ENCODE measurements at regions not wholly inside any gene's neighbourhood (a gene's known extent, or its start where the extent isn't known, plus 50 kb on each side); places are given as distances from the start of the nearest gene placed in this dataset.

GRCh38 chr2:15828576-15828975 lies 111.8 kb upstream of the MYCN start:
- DNase-seq: no peak

- DNase-seq: no peak
Observed at GRCh38 chr2:15829091-15829801, 111.1 kb upstream of the MYCN start.

GRCh38 chr2:15829985-15830384 lies 110.4 kb upstream of the MYCN start:
- DNase-seq: no peak

DNA sequence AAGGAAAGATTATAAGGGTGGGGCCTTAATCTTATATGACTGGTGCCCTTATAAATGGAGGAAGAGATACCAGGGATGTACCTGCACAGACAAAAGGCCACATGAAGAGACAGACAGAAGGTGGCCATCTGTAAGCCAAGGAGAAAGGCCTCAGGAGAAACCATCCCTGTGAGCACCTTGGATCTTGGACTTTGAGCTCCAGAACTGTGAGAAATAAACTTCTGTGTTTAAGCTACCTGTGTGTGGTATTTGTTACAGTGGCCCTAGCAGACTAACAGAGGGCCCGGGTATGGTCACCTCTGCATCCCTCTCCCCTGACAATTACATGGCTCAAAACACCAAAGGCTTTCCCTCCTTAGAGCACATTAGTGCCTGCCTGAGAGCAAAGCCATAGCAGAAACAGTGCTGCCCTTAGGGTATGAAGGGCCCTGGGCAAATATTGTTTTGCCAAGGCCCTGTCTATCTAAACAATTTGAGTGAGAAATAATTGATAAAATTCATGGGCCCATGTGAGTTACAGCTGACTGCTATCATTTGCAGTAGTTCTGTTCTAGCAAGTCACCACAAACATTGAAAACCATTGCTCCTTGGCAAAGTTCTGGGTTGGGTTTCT lies 109.3 kb upstream of the MYCN start:
- no peak for DNase-seq

GRCh38 chr2:15832030-15832709 lies 108.2 kb upstream of the MYCN start:
- DNase-seq: no peak

DNA sequence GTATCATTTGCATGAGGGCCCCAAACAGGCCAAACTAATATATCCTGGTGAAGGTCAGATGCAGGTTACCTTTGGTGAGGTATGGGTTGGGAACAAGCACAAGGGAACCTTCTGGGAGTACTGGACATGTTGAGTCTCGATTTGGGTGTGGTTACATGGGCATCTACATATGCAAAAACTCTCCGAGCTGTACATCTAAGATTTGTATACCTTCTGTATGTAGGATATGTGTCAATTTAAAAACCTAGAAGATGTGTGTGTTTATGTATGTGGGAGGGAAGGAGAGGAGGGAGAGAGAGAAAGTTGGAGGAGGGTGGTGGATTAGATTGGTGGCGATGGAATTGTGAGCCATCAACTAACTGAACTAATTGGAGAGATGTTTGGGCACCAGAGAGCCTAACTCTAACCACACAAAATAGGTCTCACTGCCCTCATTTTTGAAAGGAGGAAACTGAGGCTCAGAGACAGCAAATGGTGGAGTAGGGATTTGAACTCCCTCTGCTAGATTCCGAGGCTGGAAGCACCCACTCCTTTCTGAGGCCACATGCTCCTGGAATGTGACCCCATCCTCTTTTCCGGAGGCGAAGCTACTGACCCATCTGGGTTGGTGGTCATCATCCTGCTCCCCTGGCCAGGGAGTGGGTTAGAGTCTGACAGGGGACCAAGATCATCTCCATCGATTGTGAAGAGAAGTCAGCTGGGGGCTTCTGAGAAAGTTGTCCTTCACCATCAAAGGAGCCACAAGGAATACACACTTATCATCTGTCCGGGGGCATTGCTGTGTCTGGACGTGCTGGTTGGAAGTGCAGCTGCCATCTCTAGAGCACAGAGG lies 107.3 kb upstream of the MYCN start:
- DNase-seq: no peak

DNA sequence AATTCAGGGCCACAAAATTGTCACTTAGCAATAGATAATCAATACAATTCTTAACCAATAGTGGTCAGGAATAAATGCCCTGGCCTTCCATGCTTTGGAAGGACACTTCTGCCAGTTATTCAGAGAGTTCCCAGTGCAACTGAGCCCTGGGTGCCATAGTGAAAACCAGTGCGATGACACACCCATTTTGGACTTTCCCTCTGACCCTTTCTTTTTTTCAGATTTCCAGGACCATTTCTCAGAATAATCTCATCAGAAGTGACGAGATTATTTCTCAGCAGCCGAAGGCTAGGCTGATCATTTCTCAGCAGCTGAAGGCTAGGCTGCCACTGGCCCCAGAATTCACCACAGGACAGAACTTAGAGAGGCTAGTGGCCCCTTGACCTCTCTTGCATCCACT lies 106.6 kb upstream of the MYCN start:
- no peak for DNase-seq

GRCh38 chr2:15834381-15835031 lies 105.8 kb upstream of the MYCN start:
- DNase-seq: no peak

GRCh38 chr2:15835991-15836688 lies 104.2 kb upstream of the MYCN start:
- DNase-seq: no peak

GRCh38 chr2:15836689-15837610 lies 103.4 kb upstream of the MYCN start:
- DNase-seq: no peak

DNA sequence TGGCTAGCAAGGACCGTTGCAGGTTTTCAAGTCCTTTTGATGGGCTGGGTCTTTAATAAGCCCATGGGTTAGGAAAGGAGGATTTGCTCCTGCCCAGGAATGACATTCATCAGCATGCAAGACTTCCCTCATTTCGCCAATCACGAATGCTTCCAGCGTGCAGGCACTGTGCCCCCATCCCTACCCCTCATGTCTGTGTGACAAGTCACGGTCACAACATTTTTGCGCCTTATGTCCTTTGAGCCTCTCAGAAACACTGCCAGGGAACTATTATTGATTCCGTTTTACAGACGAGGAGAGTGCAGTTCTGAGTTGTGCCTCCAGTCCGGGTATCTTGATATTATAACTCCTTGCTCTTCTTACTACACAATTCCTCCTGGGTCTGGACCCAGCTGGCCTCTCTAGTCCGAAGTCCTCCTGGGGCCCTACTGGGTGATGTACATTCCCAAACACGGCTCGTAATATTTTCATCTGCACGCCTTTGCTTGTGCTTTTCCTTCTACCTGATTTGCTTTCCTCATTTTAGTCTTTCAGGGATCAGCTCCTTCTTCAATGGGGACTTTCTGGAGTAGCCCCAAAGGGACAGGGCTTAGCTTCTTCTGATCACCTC lies 101.8 kb upstream of the MYCN start:
- no peak for DNase-seq

DNA sequence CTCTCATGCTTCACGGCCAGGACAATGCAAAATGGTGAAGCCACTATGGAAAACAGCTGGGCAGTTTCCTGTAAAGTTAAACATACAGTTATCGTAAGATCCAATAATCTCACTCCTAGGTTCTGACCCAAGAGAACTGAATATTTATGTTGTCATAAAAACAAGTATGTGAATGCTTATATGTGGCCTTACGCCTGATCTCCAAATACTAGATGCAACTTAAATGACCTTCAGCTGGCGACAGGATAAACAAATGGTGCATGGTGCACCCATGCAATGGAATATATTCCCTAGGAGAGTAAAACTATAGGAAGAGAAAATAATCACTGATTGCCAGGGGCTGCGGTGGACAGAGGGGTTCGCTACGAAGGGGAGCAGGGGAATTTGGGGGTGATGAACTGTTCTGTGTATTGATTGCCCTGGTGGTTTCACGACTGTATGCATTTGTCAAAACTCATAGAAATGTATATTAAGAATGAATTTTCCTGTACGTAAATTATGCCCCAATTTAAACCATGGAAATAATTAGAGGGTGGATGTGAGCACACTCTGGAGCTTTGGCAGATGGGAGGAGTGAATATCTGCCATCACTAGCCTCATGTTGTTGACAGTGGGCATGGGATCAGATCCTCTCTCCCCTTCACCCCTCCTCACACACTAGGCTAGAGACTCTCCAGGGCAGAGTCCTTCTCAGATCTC lies 100.8 kb upstream of the MYCN start:
- no peak for DNase-seq

DNA sequence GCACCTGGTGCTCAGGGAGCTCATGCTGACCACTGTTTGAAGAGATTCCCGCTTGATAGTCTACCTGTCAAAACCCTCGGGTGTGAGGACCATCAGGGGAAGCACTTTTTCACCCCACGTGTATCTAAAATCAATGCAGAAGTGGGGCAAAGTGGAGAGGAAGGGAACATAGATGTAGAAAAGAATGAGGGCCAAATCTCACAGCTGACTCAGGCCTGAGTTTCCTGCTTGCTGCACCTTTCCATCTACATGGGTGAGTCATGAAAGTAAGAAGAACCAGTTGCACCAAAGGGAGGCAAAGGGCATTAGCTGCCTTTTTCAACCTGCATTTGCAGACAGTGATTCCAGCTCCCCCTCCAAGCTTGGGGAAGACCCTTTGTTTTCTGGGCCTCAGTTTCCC lies 100.2 kb upstream of the MYCN start:
- DNase-seq: no peak

DNA sequence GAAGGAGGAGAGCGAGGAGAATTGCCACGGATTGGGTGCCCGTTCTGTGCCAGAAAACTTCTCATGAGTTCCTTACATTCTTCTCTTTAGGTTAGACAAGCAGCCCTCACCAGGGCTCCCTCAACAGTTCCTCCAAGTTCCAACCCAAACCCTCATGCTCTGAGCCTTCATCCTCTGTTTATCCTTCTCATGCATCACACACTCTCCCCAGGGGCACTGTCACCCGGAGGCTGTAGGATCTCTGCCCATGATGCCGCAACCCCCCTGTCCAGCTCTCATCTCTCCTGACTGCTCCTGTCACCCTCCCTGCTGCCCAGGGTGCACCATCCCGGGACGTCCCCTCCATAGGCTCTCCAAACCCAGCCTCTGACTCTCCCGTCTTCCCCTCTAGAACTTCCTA lies 99.4 kb upstream of the MYCN start:
- no peak for DNase-seq

DNA sequence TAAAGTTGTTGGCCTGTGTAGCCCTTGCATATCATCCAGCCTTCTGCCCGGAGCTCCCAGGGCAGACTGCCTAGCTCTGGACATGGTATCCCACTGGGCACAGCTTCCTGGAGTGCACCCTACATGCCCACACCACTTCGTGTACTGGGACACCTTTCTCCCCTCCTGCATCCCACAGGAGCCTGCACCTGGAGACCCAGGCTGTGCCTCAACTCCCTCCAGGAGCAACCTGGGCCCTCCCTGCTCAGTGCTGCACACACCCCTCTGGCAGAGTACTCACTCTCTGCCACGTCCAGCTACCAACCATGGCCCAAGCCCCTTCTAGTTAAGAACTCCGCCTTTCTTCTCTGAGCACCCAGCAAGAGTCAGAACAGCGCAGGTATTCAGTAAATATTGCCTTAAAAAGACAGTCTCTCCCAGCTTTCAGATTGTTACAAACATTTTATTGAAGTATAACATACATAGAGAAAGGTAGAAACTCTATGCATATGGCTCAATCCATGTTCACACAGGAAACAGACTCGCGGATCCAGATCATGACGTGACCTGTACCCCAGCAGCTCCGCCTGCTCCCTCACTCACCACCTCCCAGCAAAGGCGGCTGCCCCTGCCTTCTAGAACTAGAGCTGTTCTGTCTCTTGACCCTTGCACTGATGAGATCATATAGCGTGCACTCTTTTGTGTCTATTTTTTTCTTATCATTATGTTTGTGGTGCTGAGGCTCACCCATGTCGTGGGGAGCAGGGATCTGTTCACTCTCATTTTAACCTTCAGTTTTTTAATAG lies 98.4 kb upstream of the MYCN start:
- DNase-seq: no peak

DNA sequence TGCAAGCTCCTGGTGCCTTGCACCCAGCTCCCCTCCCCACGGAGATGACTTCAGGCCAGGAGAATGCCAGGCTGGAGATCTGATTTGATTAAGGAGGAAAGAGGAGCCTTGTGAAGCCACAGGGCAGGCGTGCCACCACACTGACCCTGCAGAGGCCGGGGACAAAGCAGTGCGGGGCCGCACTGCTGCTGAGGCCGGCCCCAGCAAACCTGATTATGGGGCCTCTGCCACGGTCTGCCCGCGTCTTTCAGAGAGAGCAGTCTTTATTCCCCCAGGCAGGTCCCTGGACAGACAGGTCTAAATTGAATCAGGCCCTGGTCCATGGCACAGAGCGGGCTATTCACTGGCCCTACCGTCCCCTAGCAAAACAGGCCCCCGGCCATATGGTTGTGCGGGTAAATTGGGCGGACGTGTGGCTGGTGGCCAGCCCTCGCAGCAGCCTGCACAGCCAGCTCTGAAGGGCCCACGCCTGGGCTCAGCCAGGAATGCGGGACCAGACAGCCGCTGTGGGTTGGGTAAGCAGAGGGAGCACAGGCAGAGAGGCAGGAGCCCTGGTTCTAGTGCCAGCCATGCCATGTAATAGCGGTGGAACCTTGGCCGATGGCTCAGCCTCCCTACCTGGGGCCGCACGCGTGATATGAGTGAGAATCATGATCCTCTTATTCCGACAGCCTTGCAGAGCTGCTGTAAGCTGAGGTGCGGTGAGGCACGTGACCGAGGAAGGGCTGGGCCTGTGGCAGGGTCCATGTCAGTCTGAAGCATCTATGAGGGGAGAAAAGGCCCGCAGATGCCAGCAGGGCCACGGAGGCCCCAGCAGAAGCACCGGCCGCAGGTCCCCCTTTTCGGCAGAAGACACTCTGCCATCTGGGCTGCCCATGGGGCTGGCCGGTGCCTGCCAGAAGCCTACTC lies 97.3 kb upstream of the MYCN start:
- no peak for DNase-seq

GRCh38 chr2:15844211-15844801 lies 96.0 kb upstream of the MYCN start:
- DNase-seq: no peak

DNA sequence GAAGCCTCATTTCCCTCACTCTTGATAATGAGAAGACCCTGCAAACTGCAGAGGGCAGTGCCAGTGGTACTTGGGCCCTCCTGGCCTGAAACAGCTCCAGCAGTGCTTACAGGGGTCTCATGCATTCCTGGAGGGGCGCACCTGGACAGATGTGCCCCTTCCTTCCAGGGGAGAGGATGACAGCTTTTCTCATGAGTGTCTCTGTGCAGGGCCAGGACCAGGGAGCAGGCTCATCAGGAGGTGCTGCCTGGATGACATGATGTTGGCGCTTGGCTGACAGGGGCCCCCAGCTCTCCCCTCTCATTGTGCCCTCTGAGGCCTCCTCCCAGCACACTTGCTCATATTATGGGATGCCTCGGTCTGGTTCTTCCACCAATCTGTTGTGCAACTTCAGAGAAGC lies 95.1 kb upstream of the MYCN start:
- no peak for DNase-seq
